Suprapubic skin (tissue), 3 donors: ENCODE measurements at regions not wholly inside any gene's neighbourhood (a gene's known extent, or its start where the extent isn't known, plus 50 kb on each side); places are given as distances from the start of the nearest gene placed in this dataset.

Experiments
- CTCF ChIP-seq, 2 donors: fragments of 200-600 bp in 1 of 2; fragments of 450-650 bp in 1 of 2; sonication (generic) in 1 of 2; IDR thresholded peaks; one replicate each; pipeline ENCODE4 v1.5.1; 2016 to 2019; ENCODE audit warnings: antibody characterized with exemption in 2 of 2, mild to moderate bottlenecking in 1 of 2, moderate library complexity in 1 of 2
- POLR2A ChIP-seq, 2 donors: fragments of 450-650 bp; IDR thresholded peaks; one replicate each; pipeline ENCODE4 v1.6.1; 2017; ENCODE audit warnings: antibody characterized with exemption in 2 of 2, mild to moderate bottlenecking in 2 of 2, moderate library complexity in 2 of 2

GRCh38 chr11:119573858-119574257 is 150.9 kb upstream of the THY1 start:
- TF ChIP-seq CTCF (IDR thresholded peaks at IDR 0.05) (no peak), POLR2A (IDR thresholded peaks at IDR 0.05) (no peak)
